Mucosa of gallbladder (tissue), 1 donor: ENCODE measurements at regions not wholly inside any gene's neighbourhood (a gene's known extent, or its start where the extent isn't known, plus 50 kb on each side); places are given as distances from the start of the nearest gene placed in this dataset.
A peak's percentile ranks its signal among the peaks of the same experiment; 100 is the strongest.

ENCODE experiments used
- DNase-seq: peaks from one replicate; pipeline ENCODE4 v3.0.0-alpha.2; 2020; ENCODE audit warnings: low spot score
- donor health status: DM: no; HTN: no; CAD: no.

DNA sequence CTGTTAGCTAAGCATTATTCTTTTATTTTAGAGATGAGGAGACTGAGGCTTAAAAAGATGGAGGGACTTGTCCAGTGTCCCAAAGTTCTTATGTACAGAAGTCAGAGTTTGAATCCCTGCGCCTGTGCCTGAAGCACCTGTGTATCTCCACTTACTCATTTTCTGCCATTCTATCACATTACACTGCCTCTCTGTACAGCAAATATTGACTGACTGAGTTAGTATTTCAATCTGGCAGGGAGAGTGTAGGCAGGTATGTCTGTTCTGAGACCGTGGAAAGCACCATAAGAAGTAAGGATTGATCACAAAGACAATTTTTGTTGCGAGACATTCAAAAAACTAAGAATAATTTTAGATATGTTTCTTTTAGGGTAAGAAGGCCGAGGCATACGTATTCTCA is 162.7 kb downstream of the KITLG start:
- DNase-seq: no peak

DNA sequence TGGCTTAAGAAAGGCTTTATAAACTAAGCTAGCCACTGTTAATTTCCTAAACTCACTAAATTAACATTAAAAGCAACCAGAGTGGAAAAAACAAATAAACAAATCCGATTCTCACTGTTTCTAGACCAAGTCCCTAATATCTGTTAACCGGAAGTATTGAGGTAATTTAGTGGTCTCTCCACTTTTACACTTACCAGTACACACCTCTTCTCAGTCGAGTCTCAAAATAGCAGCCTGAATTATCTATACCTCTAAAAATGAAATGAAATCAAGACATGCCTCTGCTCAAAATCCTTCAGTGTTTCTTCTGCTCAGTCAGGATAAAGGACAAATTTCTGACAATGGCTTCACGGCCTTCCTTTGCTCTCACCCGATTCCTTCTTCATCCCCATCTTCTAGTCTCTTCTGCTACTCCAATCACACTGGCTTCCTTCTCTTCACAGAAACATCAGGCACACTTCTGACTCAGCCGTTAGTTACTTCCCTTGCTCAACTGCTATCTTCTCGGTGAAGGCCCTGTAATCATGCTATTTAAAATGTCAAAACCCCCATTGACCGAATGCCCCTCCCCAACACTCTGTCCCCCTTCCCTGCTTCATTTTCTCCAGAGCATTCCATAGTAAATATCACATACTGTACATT is 161.3 kb downstream of the KITLG start:
- no peak for DNase-seq

DNA sequence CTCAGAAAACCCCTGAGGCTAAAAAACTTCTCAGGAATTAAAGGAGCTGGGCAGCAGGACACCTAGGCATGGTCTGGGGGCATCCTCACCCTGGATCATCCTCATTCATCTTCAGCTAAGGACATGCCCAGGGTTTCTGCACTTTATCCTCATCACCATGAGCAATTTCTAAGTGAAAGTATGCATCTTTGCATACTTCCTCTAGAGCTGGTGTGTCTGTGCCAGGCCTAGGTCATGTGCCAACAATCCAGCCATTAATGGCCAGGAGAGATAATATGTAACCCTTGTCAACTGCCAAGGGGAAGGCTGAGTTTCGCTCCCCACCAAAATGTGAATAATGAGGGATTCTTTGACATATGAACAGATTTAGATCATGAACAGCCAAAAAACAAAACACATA is 160.5 kb downstream of the KITLG start:
- DNase-seq: peak; percentile 31

DNA sequence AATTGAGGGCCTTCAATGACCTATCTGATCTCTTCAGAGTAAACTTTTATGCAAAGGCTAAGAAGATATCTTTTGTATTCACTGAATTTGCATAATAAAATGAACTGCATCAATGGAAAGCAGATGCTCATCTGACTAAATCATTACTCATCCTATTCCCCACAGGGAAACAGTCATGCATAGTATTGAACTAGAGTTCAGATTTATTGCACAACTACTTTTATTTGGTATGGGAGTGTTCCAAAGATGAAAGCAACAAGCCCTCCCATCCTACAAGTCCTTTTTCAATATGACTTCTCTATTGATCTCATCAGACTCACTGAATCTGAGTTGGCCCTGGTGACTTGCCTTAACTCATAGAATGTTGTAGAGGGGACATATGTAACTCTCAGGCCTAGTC is 159.8 kb downstream of the KITLG start:
- DNase-seq: no peak

DNA sequence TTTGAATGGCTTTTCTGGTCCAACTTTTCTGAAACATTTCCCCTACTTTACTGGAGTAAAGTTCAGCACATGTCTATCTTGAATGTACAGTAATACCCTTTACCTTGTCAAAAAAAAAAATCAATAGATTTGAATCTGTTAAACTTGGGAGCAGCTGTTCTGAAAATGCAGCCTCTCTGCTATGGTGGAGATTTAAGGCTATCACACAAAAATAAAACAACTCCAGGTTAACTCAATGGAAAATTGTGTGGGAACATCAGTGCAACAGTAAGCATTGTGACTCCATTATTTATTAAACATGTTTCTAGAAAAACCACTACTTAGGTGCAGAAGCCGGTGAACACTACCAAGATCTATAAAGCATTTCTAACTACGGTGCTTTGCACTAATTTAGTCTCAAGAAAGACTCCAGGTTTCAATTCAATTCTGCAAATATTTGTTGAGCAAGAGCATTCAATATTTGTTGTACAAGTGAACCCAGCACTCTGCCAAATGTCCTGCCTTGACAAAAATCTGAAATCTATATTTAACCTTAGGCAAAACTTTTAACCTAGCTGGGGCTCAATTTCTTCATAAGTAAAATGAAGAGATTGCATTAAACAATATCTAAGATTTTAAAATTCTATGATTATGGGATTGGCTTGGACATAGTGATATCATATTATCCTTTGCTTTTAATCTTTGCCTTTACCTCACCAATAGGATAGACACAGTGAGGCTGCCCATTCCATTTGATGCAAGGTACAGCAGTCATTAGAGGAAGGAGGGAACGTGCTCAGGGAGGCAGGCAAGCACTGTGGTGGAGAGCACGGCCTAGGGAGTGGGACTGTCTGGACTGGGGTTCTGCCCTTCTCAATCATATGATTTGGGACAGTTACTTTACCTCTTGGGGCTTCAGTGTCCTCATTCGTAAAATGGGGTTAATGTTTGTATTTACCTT is 155.2 kb downstream of the KITLG start:
- no peak for DNase-seq

DNA sequence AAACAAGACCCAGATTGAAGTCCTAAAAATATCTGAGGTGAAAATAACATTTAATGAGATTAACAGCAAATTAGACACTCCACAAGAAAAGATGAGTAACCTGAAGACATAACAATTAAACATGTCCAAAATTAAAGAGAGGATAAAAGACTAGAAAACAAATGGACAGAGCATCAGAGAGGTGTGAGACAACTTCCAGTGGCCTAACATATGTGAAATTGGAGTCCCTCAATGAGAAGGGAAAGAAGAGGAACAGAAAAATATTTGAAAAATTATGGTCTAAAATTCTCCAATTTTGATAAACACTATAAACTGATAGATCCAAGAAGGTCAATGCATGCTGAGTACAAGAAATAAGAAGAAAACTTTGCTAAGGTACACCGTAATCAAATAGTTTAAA is 151.9 kb downstream of the KITLG start:
- no peak for DNase-seq

DNA sequence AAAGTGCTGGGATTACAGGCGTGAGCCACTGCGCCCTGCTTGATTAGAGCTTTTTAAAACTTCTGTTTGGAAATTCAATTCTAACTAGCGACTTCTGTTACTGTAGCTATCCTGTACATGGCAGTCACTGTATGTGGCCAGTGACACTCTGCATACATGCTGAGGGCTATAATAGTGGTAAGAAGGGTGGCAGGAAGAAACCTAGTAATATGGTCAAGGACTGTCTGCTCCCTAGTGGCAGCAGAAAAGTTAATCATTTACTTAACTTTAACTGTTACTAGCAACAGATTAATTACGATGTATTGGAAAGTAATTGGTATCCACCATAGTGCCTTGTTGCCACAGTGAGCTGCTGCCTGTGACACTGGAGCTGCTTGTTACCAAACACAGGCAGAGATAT is 149.0 kb downstream of the KITLG start:
- DNase-seq: no peak

DNA sequence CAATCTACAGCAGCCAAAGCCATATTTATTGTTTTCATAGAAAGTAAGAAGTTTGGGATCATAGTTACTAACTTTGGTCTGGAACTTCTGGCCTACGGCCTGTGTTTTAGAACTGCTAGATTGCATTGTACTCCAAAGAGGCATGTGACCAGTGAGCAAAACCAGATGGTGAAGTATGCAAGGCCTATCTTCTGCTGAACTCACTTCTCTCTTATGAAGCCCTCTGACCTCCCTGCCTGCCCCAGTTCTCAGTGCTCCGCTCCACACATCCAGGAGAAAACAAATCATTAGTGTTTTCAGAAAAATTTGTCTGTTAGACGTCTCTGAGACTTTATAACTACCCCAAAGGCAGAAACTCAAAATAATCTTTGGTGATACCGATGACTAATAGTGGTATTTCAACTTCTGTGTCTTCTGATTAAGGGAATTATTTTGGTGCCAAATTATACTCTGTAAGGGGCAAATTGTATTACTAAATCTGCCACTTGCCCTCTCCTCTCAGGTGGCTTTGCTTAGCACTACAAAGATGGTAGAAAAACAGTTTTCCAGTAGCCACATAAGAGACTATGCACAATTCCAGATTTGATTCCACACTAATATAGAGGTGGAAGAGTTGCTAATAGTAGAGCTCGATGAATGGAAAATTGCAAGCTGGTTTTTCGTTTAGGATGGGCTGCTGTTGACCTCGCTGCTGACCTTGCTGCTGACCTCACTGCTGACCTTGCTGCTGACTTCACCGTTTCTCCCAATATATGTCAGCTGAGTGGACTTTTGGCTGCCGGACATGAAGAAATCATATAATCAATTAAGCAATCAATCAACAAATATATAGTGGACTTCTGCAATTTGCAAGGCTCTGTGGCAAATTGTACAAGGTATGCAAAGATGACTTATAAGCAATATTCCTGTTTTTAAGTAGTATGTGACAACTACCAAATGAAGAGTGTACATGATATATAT is 147.5 kb downstream of the KITLG start:
- peak; percentile 34 for DNase-seq

DNA sequence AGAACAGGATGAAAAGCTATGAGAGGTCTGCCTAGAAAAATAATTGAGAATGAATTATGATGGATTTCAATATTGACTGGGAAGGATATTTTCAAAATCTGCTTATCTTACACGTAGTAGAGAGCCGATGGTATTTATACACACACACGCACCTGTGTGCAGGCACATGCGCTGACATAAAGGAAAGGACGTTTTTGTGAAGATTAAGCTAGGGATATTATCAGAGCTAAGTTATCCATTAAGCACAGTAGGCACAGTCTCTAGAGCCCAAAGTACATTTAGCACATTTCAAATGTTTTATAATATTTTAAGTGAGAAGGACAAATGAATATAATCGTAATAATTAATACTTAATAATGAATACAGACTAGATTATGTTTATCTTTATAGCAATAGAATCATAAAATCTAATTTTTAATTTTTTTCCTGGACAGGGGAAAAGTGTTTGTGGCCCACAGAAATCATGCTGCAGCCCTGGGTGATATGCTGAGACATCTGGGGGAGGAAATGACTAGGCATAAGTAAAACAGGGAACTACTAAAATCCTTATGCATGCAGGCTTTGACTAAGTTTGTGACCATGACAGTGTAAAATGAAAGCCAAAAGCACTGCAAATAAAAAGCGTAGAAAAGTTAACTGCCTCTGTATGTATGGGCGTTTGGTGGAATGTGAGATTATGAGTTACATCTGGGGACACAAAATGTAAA is 146.1 kb downstream of the KITLG start:
- no peak for DNase-seq

DNA sequence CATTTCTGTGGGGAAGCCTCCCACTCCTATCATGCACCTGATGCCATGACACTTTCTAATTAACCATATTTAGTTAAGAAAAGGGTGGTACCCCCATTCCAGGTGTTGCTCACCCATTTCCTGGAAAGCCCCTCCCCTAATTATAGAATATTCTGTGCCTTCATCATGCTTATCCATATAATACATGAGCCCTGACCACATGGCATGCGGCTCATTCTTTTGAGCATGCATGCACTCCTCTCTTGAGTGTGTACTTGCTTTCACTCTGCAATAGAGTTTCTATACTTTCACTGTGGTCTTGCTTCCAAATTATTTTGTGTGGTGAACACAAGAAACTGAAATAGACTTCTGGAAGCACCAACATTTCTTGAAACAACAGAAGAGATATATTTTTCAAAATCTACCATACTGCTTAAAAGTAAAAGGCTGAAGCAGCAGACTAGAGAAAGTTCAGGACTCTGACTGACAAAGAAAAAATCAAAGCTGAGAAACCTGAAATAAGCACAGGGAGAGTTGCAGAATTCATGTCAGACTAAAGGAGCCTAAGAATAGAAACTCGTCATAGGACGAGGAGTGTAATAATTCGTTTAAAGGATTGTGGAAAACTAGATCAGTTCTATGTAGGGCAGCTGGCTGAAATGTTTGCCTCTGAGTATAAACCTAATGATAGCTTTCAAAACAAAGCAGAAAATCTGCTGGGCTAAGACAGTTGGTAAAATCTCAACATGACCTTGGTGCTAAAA is 144.8 kb downstream of the KITLG start:
- DNase-seq: no peak

DNA sequence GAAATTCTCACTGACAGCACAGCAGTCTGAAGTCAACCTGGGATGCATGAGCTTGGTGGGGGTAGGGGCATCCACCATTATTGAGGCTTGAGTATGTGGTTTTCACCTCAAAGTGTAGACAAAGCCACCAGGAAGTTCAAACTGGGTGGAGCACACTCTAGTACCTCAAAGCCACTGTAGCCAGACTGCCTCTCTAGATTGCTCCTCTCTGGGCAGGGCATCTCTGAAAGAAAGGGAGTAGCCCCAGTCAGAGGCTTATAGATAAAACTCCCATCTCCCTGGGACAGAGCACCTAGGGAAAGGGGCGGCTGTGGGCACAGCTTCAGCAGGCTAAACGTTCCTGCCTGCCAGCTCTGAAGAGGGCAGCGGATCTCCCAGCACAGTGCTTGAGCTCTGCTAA is 143.0 kb downstream of the KITLG start:
- DNase-seq: no peak
